ENCODE measurements at regions not wholly inside any gene's neighbourhood (a gene's known extent, or its start where the extent isn't known, plus 50 kb on each side); places are given as distances from the start of the nearest gene placed in this dataset.

DNA sequence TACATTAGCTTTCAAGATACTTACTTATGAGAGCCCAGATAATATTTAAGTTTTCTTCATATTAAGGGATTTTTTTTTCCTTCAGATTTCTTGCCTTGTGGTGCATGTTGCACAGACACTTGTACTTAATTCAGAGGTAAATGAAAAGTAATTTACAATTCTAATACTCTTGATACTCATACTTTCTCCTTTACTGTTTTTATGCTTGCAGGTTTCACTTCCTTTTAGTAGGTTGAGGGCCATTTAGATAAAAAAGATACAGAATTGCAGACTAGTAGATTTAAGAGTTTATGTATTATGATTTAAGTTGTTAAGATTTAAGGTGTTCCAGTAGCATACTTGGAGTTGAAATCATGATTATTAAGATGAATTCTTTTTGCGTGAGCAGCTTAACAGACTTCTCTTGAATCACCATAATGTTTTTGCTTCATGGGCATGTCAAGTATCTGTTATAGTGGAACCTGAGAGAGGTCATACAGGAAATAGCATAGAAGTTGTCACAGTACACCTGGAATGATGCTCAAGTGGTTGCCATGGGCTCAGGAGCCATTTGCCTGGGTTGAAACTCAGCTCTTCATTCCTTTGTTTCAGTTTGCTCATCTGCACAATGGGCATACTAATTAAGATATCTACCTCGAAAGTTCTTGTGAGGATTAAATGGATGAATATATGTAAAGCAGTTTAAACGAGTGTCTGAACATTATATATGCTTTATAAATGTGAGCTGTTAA is 174.8 kb upstream of the PRPS1L1 start:
- no peak for TF ChIP-seq POLR2A (IDR thresholded peaks at IDR 0.05)
- TF ChIP-seq, protein P1, sequence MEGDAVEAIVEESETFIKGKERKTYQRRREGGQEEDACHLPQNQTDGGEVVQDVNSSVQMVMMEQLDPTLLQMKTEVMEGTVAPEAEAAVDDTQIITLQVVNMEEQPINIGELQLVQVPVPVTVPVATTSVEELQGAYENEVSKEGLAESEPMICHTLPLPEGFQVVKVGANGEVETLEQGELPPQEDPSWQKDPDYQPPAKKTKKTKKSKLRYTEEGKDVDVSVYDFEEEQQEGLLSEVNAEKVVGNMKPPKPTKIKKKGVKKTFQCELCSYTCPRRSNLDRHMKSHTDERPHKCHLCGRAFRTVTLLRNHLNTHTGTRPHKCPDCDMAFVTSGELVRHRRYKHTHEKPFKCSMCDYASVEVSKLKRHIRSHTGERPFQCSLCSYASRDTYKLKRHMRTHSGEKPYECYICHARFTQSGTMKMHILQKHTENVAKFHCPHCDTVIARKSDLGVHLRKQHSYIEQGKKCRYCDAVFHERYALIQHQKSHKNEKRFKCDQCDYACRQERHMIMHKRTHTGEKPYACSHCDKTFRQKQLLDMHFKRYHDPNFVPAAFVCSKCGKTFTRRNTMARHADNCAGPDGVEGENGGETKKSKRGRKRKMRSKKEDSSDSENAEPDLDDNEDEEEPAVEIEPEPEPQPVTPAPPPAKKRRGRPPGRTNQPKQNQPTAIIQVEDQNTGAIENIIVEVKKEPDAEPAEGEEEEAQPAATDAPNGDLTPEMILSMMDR (IDR thresholded peaks at IDR 0.05): no peak
- no peaks in the 10 kb centered on the region for H3K27me3 ChIP-seq
- H3K9me3 ChIP-seq: no peaks in the 10 kb centered on the region
- no peak overlapping the region for H3K4me3 ChIP-seq
- no peak for DNase-seq
- no peaks in the 10 kb centered on the region for H3K4me1 ChIP-seq
- H3K27ac ChIP-seq: no peak overlapping the region
- H3K36me3 ChIP-seq: no peaks in the 10 kb centered on the region

DNA sequence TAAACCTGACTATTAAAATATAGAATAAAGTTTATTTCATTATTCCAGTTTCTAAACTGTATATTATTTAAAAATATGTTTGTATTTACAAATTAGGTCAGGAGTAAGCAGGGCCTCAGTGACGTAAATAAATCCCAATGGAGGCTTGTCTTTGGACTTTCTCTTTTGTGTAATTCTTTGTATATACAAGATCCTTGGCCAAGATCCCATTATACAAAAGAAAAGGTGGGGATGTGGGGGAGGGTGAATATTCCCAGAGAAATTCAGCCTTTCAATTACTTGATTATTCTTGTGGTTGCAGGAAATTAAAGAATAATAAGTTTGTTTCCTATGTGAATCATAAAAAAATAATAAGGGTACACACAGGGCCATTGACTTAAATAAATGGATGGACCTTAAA is 178.7 kb upstream of the PRPS1L1 start:
- no peaks in the 10 kb centered on the region for H3K9me3 ChIP-seq
- DNase-seq: no peak
- no peaks in the 10 kb centered on the region for H3K4me1 ChIP-seq
- no peaks in the 10 kb centered on the region for H3K27me3 ChIP-seq
- TF ChIP-seq, protein P1 (IDR thresholded peaks at IDR 0.05): no peak
- TF ChIP-seq POLR2A (IDR thresholded peaks at IDR 0.05): no peak
- no peaks in the 10 kb centered on the region for H3K36me3 ChIP-seq
- H3K4me3 ChIP-seq: no peak overlapping the region
- no peak overlapping the region for H3K27ac ChIP-seq

DNA sequence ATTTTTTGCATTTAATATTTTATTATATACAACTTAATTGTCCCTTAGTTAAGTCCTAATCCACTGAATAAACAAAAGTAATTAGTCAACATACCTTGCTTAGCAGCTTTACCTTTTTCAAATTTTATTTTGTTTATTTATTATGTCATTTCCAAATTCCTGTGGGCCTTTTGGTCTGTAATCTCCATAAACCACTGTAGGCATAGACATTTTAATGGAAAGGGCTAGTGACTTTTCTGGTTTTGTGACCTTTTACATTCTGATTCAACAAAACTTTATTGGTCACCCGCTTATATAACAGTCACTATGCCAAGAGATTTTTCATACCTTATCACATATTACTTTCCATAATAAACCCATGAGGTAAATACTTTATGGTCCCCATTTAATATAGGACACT is 181.3 kb upstream of the PRPS1L1 start:
- Histone ChIP-seq H3K27me3 (no peaks in the 10 kb centered on the region), H3K36me3 (no peaks in the 10 kb centered on the region), H3K4me1 (no peaks in the 10 kb centered on the region), H3K27ac (no peak overlapping the region), H3K9me3 (no peaks in the 10 kb centered on the region), H3K4me3 (no peak overlapping the region)
- no peak for TF ChIP-seq POLR2A (IDR thresholded peaks at IDR 0.05)
- TF ChIP-seq, protein P1 (IDR thresholded peaks at IDR 0.05): no peak
- DNase-seq: no peak

DNA sequence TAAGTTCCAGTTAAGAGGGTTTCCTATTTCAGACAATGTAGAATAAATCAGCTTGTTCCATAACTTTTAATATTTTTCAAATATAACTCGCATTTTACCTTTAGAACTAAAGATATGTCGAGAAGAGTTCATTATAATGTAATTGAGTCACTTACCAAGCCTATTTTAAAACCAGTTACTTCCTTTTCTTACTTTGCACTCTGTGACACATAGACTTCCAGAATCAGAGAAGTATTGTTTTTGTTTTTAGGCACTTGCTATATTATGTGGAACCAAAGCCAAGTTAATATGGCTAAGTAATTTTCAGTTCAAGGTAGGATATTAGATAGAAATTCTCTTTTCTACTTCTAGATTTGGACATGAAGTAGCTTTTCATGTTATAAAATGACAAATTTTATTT is 182.7 kb upstream of the PRPS1L1 start:
- Histone ChIP-seq H3K36me3 (no peaks in the 10 kb centered on the region), H3K27me3 (no peaks in the 10 kb centered on the region), H3K27ac (no peak overlapping the region), H3K4me3 (no peak overlapping the region), H3K4me1 (no peaks in the 10 kb centered on the region), H3K9me3 (no peaks in the 10 kb centered on the region)
- TF ChIP-seq, protein P1 (IDR thresholded peaks at IDR 0.05): no peak
- TF ChIP-seq POLR2A (IDR thresholded peaks at IDR 0.05): no peak
- DNase-seq: no peak

DNA sequence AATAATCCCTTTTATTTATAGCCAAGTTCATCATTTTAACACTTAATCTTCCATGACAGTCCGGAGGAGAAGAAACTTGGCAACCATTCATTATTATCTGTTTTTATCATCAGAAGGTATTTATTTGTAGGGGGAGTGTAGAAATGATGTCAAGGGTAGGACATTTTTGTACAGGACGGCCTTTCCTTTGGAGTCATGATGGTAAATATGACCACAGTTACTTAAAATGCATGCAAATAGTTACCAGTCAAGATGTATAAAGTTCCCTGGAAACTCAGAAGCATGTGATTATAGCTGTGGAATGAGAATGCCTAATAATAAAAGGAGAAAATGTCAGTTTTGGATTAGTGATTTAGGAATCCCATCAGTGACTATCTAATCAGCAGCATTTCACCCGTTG is 183.1 kb upstream of the PRPS1L1 start:
- H3K27ac ChIP-seq: no peak overlapping the region
- H3K4me3 ChIP-seq: no peak overlapping the region
- H3K4me1 ChIP-seq: no peaks in the 10 kb centered on the region
- DNase-seq: no peak
- TF ChIP-seq, protein P1 (IDR thresholded peaks at IDR 0.05): no peak
- TF ChIP-seq POLR2A (IDR thresholded peaks at IDR 0.05): no peak
- H3K9me3 ChIP-seq: no peaks in the 10 kb centered on the region
- H3K27me3 ChIP-seq: no peaks in the 10 kb centered on the region
- no peaks in the 10 kb centered on the region for H3K36me3 ChIP-seq

DNA sequence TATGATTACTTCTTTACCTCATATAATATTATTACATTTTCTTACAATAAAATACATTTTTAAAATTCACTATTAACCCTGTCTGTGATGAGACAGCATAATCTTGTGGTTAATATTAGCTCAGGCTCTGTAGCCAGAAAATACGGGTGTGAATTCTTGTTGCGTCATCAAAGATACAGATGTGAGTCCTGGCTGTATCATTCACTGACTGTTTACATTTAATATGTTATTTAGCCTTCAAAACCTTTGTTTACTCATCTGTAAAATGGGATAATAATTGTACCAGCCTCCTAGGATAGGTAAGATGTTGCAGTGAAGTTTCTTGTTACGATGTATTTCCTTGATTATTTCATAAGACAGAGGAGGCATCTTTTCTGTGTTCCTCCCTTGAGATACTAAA is 184.7 kb upstream of the PRPS1L1 start:
- Histone ChIP-seq H3K4me3 (no peak overlapping the region), H3K27me3 (no peaks in the 10 kb centered on the region), H3K9me3 (no peaks in the 10 kb centered on the region), H3K27ac (no peak overlapping the region), H3K36me3 (no peaks in the 10 kb centered on the region), H3K4me1 (no peaks in the 10 kb centered on the region)
- DNase-seq: no peak
- no peak for TF ChIP-seq POLR2A (IDR thresholded peaks at IDR 0.05)
- TF ChIP-seq, protein P1 (IDR thresholded peaks at IDR 0.05): no peak

Data from Peyer's patch (tissue), 4 donors.